CD14-positive monocyte (primary cell): ENCODE measurements at regions not wholly inside any gene's neighbourhood (a gene's known extent, or its start where the extent isn't known, plus 50 kb on each side); places are given as distances from the start of the nearest gene placed in this dataset.
A peak's percentile ranks its signal among the peaks of the same experiment; 100 is the strongest.

Experiments
- DNase-seq, 3 donors: peaks; one replicate each; pipeline ENCODE4 v3.0.0-alpha.2; 2011 to 2022
- H2AFZ ChIP-seq: 2 replicates; pipeline ENCODE4 v1.6.0; 2012; ENCODE audit warnings: mild to moderate bottlenecking, low read depth, low read length, inconsistent platforms; ENCODE audit not compliant: insufficient read depth, poor library complexity, severe bottlenecking
- H3K27ac ChIP-seq, 2 donors: 1 replicate in 1 of 2; 2 replicates in 1 of 2; pipeline ENCODE4 v1.5.1; 2012 to 2013; ENCODE audit warnings: low read length in 2 of 2, control low read depth in 1 of 2, inconsistent platforms in 1 of 2, low read depth in 1 of 2, mild to moderate bottlenecking in 1 of 2
- H3K27me3 ChIP-seq, 2 donors: one replicate each; pipeline versions ENCODE4 v1.6.0 to v1.6.1; 2011 to 2013; ENCODE audit warnings: low read length in 2 of 2; ENCODE audit not compliant: control insufficient read depth in 2 of 2, insufficient read depth in 2 of 2
- H3K36me3 ChIP-seq, 2 donors: replicated peaks in 1 of 2; 1 replicate in 1 of 2; 2 replicates in 1 of 2; pipeline versions ENCODE4 v1.5.1 to v1.6.1; 2012 to 2013; ENCODE audit warnings: low read length in 2 of 2, control low read depth in 1 of 2, inconsistent platforms in 1 of 2, mild to moderate bottlenecking in 1 of 2; ENCODE audit not compliant: insufficient read depth in 2 of 2, control insufficient read depth in 1 of 2
- H3K4me1 ChIP-seq, 2 donors: 1 replicate in 1 of 2; 2 replicates in 1 of 2; pipeline versions ENCODE4 v1.5.1 to v1.6.1; 2012 to 2013; ENCODE audit warnings: low read length in 2 of 2, control low read depth in 1 of 2, inconsistent platforms in 1 of 2, mild to moderate bottlenecking in 1 of 2, moderate library complexity in 1 of 2; ENCODE audit not compliant: insufficient read depth in 2 of 2, control insufficient read depth in 1 of 2
- H3K4me2 ChIP-seq: replicated peaks from 2 replicates; pipeline ENCODE3; 2012; ENCODE audit warnings: low read length, moderate library complexity, mild to moderate bottlenecking; ENCODE audit not compliant: poor library complexity, severe bottlenecking; ENCODE audit errors: extremely low read depth
- H3K4me3 ChIP-seq, 3 experiments: fragments of 200-600 bp in 1 of 3; sonication (generic) in 1 of 3; replicated peaks in 1 of 3; 1 replicate in 2 of 3; 2 replicates in 1 of 3; pipeline ENCODE4 v1.5.1; 2011 to 2013; ENCODE audit warnings: low read length in 3 of 3, mild to moderate bottlenecking in 3 of 3, control low read depth in 2 of 3, low read depth in 2 of 3, inconsistent platforms in 1 of 3, moderate library complexity in 1 of 3
- H3K79me2 ChIP-seq: 2 replicates; pipeline ENCODE4 v1.6.0; 2012; ENCODE audit warnings: mild to moderate bottlenecking, control low read depth, inconsistent platforms, low read length, moderate library complexity; ENCODE audit not compliant: insufficient read depth
- H3K9ac ChIP-seq: 2 replicates; pipeline ENCODE4 v1.6.0; 2017; ENCODE audit warnings: low read length, mild to moderate bottlenecking; ENCODE audit not compliant: insufficient read depth, poor library complexity, severe bottlenecking
- H3K9me3 ChIP-seq, 2 donors: replicated peaks in 1 of 2; 1 replicate in 1 of 2; 2 replicates in 1 of 2; pipeline versions ENCODE4 v1.5.1 to v1.6.1; 2012 to 2013; ENCODE audit warnings: low read length in 2 of 2, control low read depth in 1 of 2; ENCODE audit not compliant: control insufficient read depth in 1 of 2, insufficient read depth in 1 of 2
- H4K20me1 ChIP-seq: 2 replicates; pipeline ENCODE4 v1.6.0; 2012; ENCODE audit warnings: mild to moderate bottlenecking, low read length, control low read depth, moderate library complexity; ENCODE audit not compliant: insufficient read depth
- H3K27ac Mint-ChIP-seq, 7 donors: one replicate each; pipeline ENCODE4 v1.8.0; 2020; ENCODE audit warnings: mild to moderate bottlenecking in 7 of 7, mixed read lengths in 7 of 7, moderate library complexity in 6 of 7, inconsistent platforms in 2 of 7
- H3K27me3 Mint-ChIP-seq, 3 donors: one replicate each; pipeline ENCODE4 v1.8.0; 2021 to 2022; ENCODE audit warnings: low read depth in 3 of 3, mild to moderate bottlenecking in 3 of 3, mixed read lengths in 3 of 3, moderate library complexity in 3 of 3, inconsistent platforms in 1 of 3
- H3K36me3 Mint-ChIP-seq, 2 donors: one replicate each; pipeline ENCODE4 v1.8.0; 2020; ENCODE audit warnings: mixed read lengths in 2 of 2, inconsistent platforms in 1 of 2, mild to moderate bottlenecking in 1 of 2
- H3K4me1 Mint-ChIP-seq: one replicate; pipeline ENCODE4 v1.8.0; 2020; ENCODE audit warnings: mild to moderate bottlenecking, mixed read lengths
- H3K4me3 Mint-ChIP-seq, 2 donors: one replicate each; pipeline ENCODE4 v1.8.0; 2020; ENCODE audit warnings: mild to moderate bottlenecking in 2 of 2, mixed read lengths in 2 of 2, moderate library complexity in 1 of 2
- H3K9me3 Mint-ChIP-seq, 7 donors: one replicate each; pipeline ENCODE4 v1.8.0; 2020 to 2022; ENCODE audit warnings: mixed read lengths in 7 of 7, mild to moderate bottlenecking in 6 of 7, moderate library complexity in 6 of 7, inconsistent platforms in 2 of 7
- CTCF ChIP-seq: fragments of 200-600 bp; IDR thresholded peaks from one replicate; pipeline ENCODE4 v1.8.0; 2022; ENCODE audit warnings: antibody characterized with exemption, mild to moderate bottlenecking
- WGBS: methylation state at CpG from one replicate; pipeline ENCODE4 v1.1.5; 2013; ENCODE audit warnings: missing lambda C conversion rate; ENCODE audit not compliant: insufficient coverage; 5-methylcytosine and 5-hydroxymethylcytosine counted together
- intact Hi-C, 2 donors: fragments of 100-400 bp; cut with micrococcal nuclease; formaldehyde crosslinking; loops; one replicate each; pipeline versions ENCODE4 v1.15.0 to v1.15.1; 2023

GRCh38 chr16:73196670-73197069 is 148.7 kb upstream of the ZFHX3 start:
- H3K4me3 Mint-ChIP-seq: no peak overlapping the region

GRCh38 chr16:73193464-73193863 is 145.5 kb upstream of the ZFHX3 start:
- WGBS: no CpG with 5 or more reads among the region's 1 CpG
- DNase-seq: no peak
- Histone ChIP-seq H3K27ac (no peak overlapping the region), H3K79me2 (no peaks in the 10 kb centered on the region), H3K9me3 (no peaks in the 10 kb centered on the region), H2AFZ (no peak overlapping the region), H3K4me3 (no peak overlapping the region), H3K9ac (no peak overlapping the region), H3K4me1 (peaks cover 9 to 14% of the 10 kb centered on the region in 2 donors), H3K27me3 (no peaks in the 10 kb centered on the region), H4K20me1 (no peaks in the 10 kb centered on the region), H3K36me3 (no peaks in the 10 kb centered on the region), H3K4me2 (no peak overlapping the region)
- intact Hi-C loops: loop anchor here in 1 of 2 donors (10.0 kb wide), 1 partner anchor 219 kb away; no protein-coding TSS in a partner anchor
- Mint-ChIP-seq H3K4me1 (peaks cover 17% of the 10 kb centered on the region), H3K9me3 (peaks cover 0 to 6% (median 0%) of the 10 kb centered on the region in 7 donors), H3K27ac (no peak overlapping the region), H3K27me3 (peaks cover 9 to 12% (median 9%) of the 10 kb centered on the region in 3 donors), H3K4me3 (no peak overlapping the region), H3K36me3 (no peaks in the 10 kb centered on the region)
- no peak for TF ChIP-seq CTCF

More at GRCh38 chr16:73196670-73197069, 148.7 kb upstream of the ZFHX3 start:
- no peaks in the 10 kb centered on the region for H4K20me1 ChIP-seq
- H3K9me3 ChIP-seq: no peaks in the 10 kb centered on the region
- TF ChIP-seq CTCF: peak; percentile 83
- Mint-ChIP-seq H3K27ac (no peak overlapping the region), H3K36me3 (no peaks in the 10 kb centered on the region), H3K27me3 (peaks cover 3 to 7% (median 4%) of the 10 kb centered on the region in 3 donors), H3K9me3 (no peaks in the 10 kb centered on the region), H3K4me1 (peaks cover 5% of the 10 kb centered on the region)
- no peak overlapping the region for H3K4me2 ChIP-seq
- H3K27me3 ChIP-seq: peaks cover 0 to 3% of the 10 kb centered on the region in 2 donors
- H3K36me3 ChIP-seq: no peaks in the 10 kb centered on the region
- H2AFZ ChIP-seq: no peak overlapping the region
- no peak overlapping the region for H3K27ac ChIP-seq
- peaks cover under 1% of the 10 kb centered on the region in 2 donors for H3K4me1 ChIP-seq
- intact Hi-C loops: loop anchor here in 1 of 2 donors (2.0 to 10.0 kb wide), 2 partner anchors 222 to 364 kb away; no protein-coding TSS in a partner anchor
- no peak overlapping the region for H3K9ac ChIP-seq
- 0% methylated on average over 1 of the region's 4 CpGs for WGBS
- peak; percentile 57 to 77 (median 73) for DNase-seq
- H3K4me3 ChIP-seq: no peak overlapping the region
- H3K79me2 ChIP-seq: no peaks in the 10 kb centered on the region
